ENCODE measurements at regions not wholly inside any gene's neighbourhood (a gene's known extent, or its start where the extent isn't known, plus 50 kb on each side); places are given as distances from the start of the nearest gene placed in this dataset.

- H3K79me2 ChIP-seq (ENCODE audit: insufficient read depth, low read length) = no peaks in the 10 kb centered on the region
- ATAC-seq (ENCODE audit: insufficient read depth, low read depth) (no peak), DNase-seq (no peak)
- no peaks in the 10 kb centered on the region for H3K9me3 ChIP-seq (ENCODE audit: insufficient read depth, low read length, severe bottlenecking)
- no peak overlapping the region for H3K9ac ChIP-seq (ENCODE audit: low read depth, low read length)
- H4K20me1 ChIP-seq (ENCODE audit: insufficient read depth, low read length) = no peaks in the 10 kb centered on the region
- H3K27ac ChIP-seq (ENCODE audit: low read length) = no peak overlapping the region
- H3K27me3 ChIP-seq (ENCODE audit: insufficient read depth, low read length, poor library complexity) = peaks cover 8% of the 10 kb centered on the region
- H2AFZ ChIP-seq (ENCODE audit: low read depth, low read length) = no peak overlapping the region
- no peaks in the 10 kb centered on the region for H3K36me3 ChIP-seq (ENCODE audit: insufficient read depth, low read length)
- no peaks in the 10 kb centered on the region for H3K4me1 ChIP-seq (ENCODE audit: insufficient read depth, low read length)
- TF ChIP-seq CTCF (IDR thresholded peaks at IDR 0.05; ENCODE audit: borderline replicate concordance, extremely low read depth, low read length, poor library complexity, severe bottlenecking) = no peak
- no peak for TF ChIP-seq EZH2 (IDR thresholded peaks at IDR 0.05; ENCODE audit: borderline replicate concordance, low read depth, low read length, severe bottlenecking)
- H3K4me2 ChIP-seq (ENCODE audit: insufficient read depth, low read length) = no peak overlapping the region
- no peak overlapping the region for H3K4me3 ChIP-seq (ENCODE audit: low read depth in 1 of 2, low read length in 2 of 2)
Measured at GRCh38 chr5:58122157-58122556, 337.7 kb downstream of the PLK2 start.

GRCh38 chr5:58121391-58121790 is 338.5 kb downstream of the PLK2 start:
- no peaks in the 10 kb centered on the region for H3K4me1 ChIP-seq (ENCODE audit: insufficient read depth, low read length)
- no peaks in the 10 kb centered on the region for H3K79me2 ChIP-seq (ENCODE audit: insufficient read depth, low read length)
- H3K9ac ChIP-seq (ENCODE audit: low read depth, low read length) = no peak overlapping the region
- H4K20me1 ChIP-seq (ENCODE audit: insufficient read depth, low read length) = no peaks in the 10 kb centered on the region
- ATAC-seq (ENCODE audit: insufficient read depth, low read depth) (no peak), DNase-seq (no peak)
- no peaks in the 10 kb centered on the region for H3K36me3 ChIP-seq (ENCODE audit: insufficient read depth, low read length)
- H3K27me3 ChIP-seq (ENCODE audit: insufficient read depth, low read length, poor library complexity) = peaks cover 8% of the 10 kb centered on the region
- no peak overlapping the region for H2AFZ ChIP-seq (ENCODE audit: low read depth, low read length)
- no peak overlapping the region for H3K27ac ChIP-seq (ENCODE audit: low read length)
- H3K4me3 ChIP-seq (ENCODE audit: low read depth in 1 of 2, low read length in 2 of 2) = no peak overlapping the region
- H3K4me2 ChIP-seq (ENCODE audit: insufficient read depth, low read length) = no peak overlapping the region
- TF ChIP-seq CTCF (IDR thresholded peaks at IDR 0.05; ENCODE audit: borderline replicate concordance, extremely low read depth, low read length, poor library complexity, severe bottlenecking) = no peak
- no peak for TF ChIP-seq EZH2 (IDR thresholded peaks at IDR 0.05; ENCODE audit: borderline replicate concordance, low read depth, low read length, severe bottlenecking)
- no peaks in the 10 kb centered on the region for H3K9me3 ChIP-seq (ENCODE audit: insufficient read depth, low read length, severe bottlenecking)

GRCh38 chr5:58117542-58117941 is 342.3 kb downstream of the PLK2 start:
- Histone ChIP-seq H3K9ac (ENCODE audit: low read depth, low read length) (no peak overlapping the region), H3K79me2 (ENCODE audit: insufficient read depth, low read length) (no peaks in the 10 kb centered on the region), H3K27ac (ENCODE audit: low read length) (no peak overlapping the region), H3K9me3 (ENCODE audit: insufficient read depth, low read length, severe bottlenecking) (no peaks in the 10 kb centered on the region), H4K20me1 (ENCODE audit: insufficient read depth, low read length) (no peaks in the 10 kb centered on the region), H3K4me1 (ENCODE audit: insufficient read depth, low read length) (no peaks in the 10 kb centered on the region), H2AFZ (ENCODE audit: low read depth, low read length) (no peak overlapping the region), H3K4me3 (ENCODE audit: low read depth in 1 of 2, low read length in 2 of 2) (no peak overlapping the region), H3K27me3 (ENCODE audit: insufficient read depth, low read length, poor library complexity) (peaks cover 8% of the 10 kb centered on the region), H3K4me2 (ENCODE audit: insufficient read depth, low read length) (no peak overlapping the region), H3K36me3 (ENCODE audit: insufficient read depth, low read length) (no peaks in the 10 kb centered on the region)
- no peak for ATAC-seq (ENCODE audit: insufficient read depth, low read depth)
- TF ChIP-seq CTCF (IDR thresholded peaks at IDR 0.05; ENCODE audit: borderline replicate concordance, extremely low read depth, low read length, poor library complexity, severe bottlenecking) = no peak
- no peak for TF ChIP-seq EZH2 (IDR thresholded peaks at IDR 0.05; ENCODE audit: borderline replicate concordance, low read depth, low read length, severe bottlenecking)
- no peak for DNase-seq

GRCh38 chr5:58116346-58116745 is 343.5 kb downstream of the PLK2 start:
- H3K4me2 ChIP-seq (ENCODE audit: insufficient read depth, low read length) = no peak overlapping the region

More at GRCh38 chr5:58116346-58116745, 343.5 kb downstream of the PLK2 start:
- Histone ChIP-seq H3K27me3 (ENCODE audit: insufficient read depth, low read length, poor library complexity) (peaks cover 8% of the 10 kb centered on the region), H3K27ac (ENCODE audit: low read length) (no peak overlapping the region), H3K4me3 (ENCODE audit: low read depth in 1 of 2, low read length in 2 of 2) (no peak overlapping the region), H3K9ac (ENCODE audit: low read depth, low read length) (no peak overlapping the region), H3K9me3 (ENCODE audit: insufficient read depth, low read length, severe bottlenecking) (no peaks in the 10 kb centered on the region), H3K36me3 (ENCODE audit: insufficient read depth, low read length) (no peaks in the 10 kb centered on the region), H4K20me1 (ENCODE audit: insufficient read depth, low read length) (no peaks in the 10 kb centered on the region), H3K4me1 (ENCODE audit: insufficient read depth, low read length) (no peaks in the 10 kb centered on the region), H3K79me2 (ENCODE audit: insufficient read depth, low read length) (no peaks in the 10 kb centered on the region), H2AFZ (ENCODE audit: low read depth, low read length) (no peak overlapping the region)
- ATAC-seq (ENCODE audit: insufficient read depth, low read depth) (no peak), DNase-seq (no peak)
- TF ChIP-seq CTCF (IDR thresholded peaks at IDR 0.05; ENCODE audit: borderline replicate concordance, extremely low read depth, low read length, poor library complexity, severe bottlenecking) (no peak), EZH2 (IDR thresholded peaks at IDR 0.05; ENCODE audit: borderline replicate concordance, low read depth, low read length, severe bottlenecking) (no peak)
